BJ (cell line): ENCODE measurements at regions not wholly inside any gene's neighbourhood (a gene's known extent, or its start where the extent isn't known, plus 50 kb on each side); places are given as distances from the start of the nearest gene placed in this dataset.

Experiments
- CTCF ChIA-PET: fragments of 350-600 bp; formaldehyde crosslinking; extraction: SDS; loops from one replicate; lab custom pipeline; 2021; ENCODE audit warnings: antibody characterized with exemption, inconsistent platforms; lab: Yijun Ruan, JAX
- POLR2A ChIA-PET: fragments of 300-600 bp; sonication (Branson Sonifier 250); formaldehyde crosslinking; extraction: SDS; loops from one replicate; lab custom pipeline; 2021; ENCODE audit warnings: antibody characterized with exemption; lab: Charles Lee
- DNase-seq: peaks from one replicate; pipeline ENCODE4 v3.0.0-alpha.2; 2011; ENCODE audit warnings: low read depth
- H3K27me3 ChIP-seq: 2 replicates; pipeline ENCODE4 v1.6.0; 2011; ENCODE audit warnings: low read length; ENCODE audit not compliant: control insufficient read depth, insufficient read depth
- H3K36me3 ChIP-seq: 2 replicates; pipeline ENCODE4 v1.5.1; 2011; ENCODE audit warnings: low read length; ENCODE audit not compliant: control insufficient read depth, insufficient read depth
- H3K4me3 ChIP-seq: 2 replicates; pipeline ENCODE4 v1.5.1; 2011; ENCODE audit warnings: low read depth, mild to moderate bottlenecking, control low read depth, low read length
- TF ChIP-seq, protein P1 (sequence below): IDR thresholded peaks from 2 replicates; pipeline ENCODE4 v1.5.1; 2011; ENCODE audit warnings: low read depth, mild to moderate bottlenecking, control low read depth, inconsistent platforms, low read length, moderate library complexity; ENCODE audit not compliant: insufficient read depth

DNA sequence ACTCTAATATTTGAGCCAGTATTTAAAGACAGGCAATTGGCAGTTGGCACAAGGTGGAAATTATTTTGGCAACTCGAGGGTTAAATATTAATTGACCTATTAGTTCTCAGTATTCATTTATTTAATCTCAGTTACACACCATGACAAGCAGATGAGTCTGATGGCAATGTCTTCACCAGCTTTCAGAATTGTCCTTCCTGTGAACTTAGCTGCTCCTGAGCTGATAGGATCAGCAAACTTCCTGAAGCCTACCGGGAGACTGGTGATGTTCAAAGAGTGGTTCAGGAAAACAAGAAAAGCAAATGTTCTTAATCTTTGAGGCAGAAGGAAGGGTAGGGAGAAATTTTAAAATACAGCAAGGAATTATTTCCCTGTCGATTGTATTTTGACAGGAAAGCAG, 522.2 kb downstream of the SOX2 start:
- H3K4me3 ChIP-seq, result no peak overlapping the region
- ChIA-PET POLR2A (no interaction called here), CTCF (interaction anchor here (0.9 to 1.0 kb wide), 2 partner anchors 19 to 154 kb away, joined by 3 read pairs; no protein-coding TSS in a partner anchor)
- H3K27me3 ChIP-seq, result no peaks in the 10 kb centered on the region
- no peak for DNase-seq
- H3K36me3 ChIP-seq, result no peaks in the 10 kb centered on the region
- TF ChIP-seq, protein P1, sequence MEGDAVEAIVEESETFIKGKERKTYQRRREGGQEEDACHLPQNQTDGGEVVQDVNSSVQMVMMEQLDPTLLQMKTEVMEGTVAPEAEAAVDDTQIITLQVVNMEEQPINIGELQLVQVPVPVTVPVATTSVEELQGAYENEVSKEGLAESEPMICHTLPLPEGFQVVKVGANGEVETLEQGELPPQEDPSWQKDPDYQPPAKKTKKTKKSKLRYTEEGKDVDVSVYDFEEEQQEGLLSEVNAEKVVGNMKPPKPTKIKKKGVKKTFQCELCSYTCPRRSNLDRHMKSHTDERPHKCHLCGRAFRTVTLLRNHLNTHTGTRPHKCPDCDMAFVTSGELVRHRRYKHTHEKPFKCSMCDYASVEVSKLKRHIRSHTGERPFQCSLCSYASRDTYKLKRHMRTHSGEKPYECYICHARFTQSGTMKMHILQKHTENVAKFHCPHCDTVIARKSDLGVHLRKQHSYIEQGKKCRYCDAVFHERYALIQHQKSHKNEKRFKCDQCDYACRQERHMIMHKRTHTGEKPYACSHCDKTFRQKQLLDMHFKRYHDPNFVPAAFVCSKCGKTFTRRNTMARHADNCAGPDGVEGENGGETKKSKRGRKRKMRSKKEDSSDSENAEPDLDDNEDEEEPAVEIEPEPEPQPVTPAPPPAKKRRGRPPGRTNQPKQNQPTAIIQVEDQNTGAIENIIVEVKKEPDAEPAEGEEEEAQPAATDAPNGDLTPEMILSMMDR, result no peak

DNA sequence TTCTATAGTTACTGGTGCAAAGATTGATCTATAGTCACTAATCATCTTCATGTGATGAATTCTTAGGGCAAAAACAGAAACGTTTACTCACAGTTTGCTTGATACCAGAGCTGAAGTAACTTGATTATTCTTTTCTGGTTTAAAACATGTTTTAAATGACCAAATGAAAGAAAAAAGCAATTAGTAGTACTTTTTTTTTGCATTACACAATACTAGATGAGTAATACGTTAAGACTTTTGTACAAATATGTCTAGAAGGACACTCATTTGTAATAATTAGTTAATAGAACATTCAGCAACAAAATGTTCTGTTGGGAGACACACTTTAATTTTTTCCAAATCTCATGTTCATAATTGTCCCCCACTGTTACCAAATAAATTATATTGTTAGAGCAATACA, 523.2 kb downstream of the SOX2 start:
- POLR2A ChIA-PET, result no interaction called here
- Histone ChIP-seq H3K27me3 (no peaks in the 10 kb centered on the region), H3K4me3 (no peak overlapping the region), H3K36me3 (no peaks in the 10 kb centered on the region)
- CTCF ChIA-PET, result no interaction called here
- no peak for DNase-seq
- TF ChIP-seq, protein P1, result no peak

GRCh38 chr3:182235504-182235903, 523.8 kb downstream of the SOX2 start:
- no peak overlapping the region for H3K4me3 ChIP-seq
- H3K27me3 ChIP-seq, result no peaks in the 10 kb centered on the region
- H3K36me3 ChIP-seq, result no peaks in the 10 kb centered on the region
- DNase-seq, result no peak
- POLR2A ChIA-PET, result no interaction called here
- TF ChIP-seq, protein P1, result no peak
- CTCF ChIA-PET, result no interaction called here

DNA sequence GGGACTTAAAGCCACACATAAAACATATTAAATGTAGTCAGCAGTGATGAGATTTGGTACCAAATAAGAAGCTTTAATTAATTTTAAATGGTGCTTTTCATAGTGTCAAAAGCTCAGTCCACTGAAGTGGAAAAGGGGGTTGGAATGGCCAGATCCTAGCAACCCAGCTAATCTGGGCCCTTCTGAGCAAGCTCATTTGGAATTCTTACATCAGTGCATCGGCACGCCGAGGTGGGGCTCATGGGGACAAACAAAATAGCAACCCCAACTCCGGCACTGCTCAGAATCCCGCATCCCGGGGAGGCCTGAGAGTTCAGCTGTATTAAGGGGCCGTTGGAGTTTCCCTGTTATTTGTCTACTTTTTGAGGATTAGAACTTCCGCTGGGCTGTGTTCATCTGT, 526.4 kb downstream of the SOX2 start:
- no peak overlapping the region for H3K4me3 ChIP-seq
- ChIA-PET POLR2A (no interaction called here), CTCF (interaction anchor here (0.6 kb wide), 1 partner anchor 15 kb away, joined by 3 read pairs; no protein-coding TSS in a partner anchor)
- H3K27me3 ChIP-seq, result no peaks in the 10 kb centered on the region
- no peak for DNase-seq
- TF ChIP-seq, protein P1, result no peak
- H3K36me3 ChIP-seq, result no peaks in the 10 kb centered on the region

GRCh38 chr3:182239316-182239715, 527.6 kb downstream of the SOX2 start:
- POLR2A ChIA-PET, result no interaction called here
- CTCF ChIA-PET, result interaction anchor here (0.6 kb wide), 1 partner anchor 8 kb away, joined by 3 read pairs; no protein-coding TSS in a partner anchor
- no peak for DNase-seq
- no peak overlapping the region for H3K4me3 ChIP-seq
- no peaks in the 10 kb centered on the region for H3K27me3 ChIP-seq
- TF ChIP-seq, protein P1, result no peak
- H3K36me3 ChIP-seq, result no peaks in the 10 kb centered on the region
